Trophoblast cell (in vitro differentiated cells and primary cell): ENCODE measurements at regions not wholly inside any gene's neighbourhood (a gene's known extent, or its start where the extent isn't known, plus 50 kb on each side); places are given as distances from the start of the nearest gene placed in this dataset.
"Not testable (repeated sequence)": the region's sequence is repeated elsewhere in the genome, so short reads cannot be mapped to it uniquely, and the experiment has no call there.

Experiments used
- DNase-seq, 2 donors: peaks; one replicate each; pipeline ENCODE4 v3.0.0-alpha.2; 2016
- H2AFZ ChIP-seq: 2 replicates; pipeline ENCODE4 v1.6.1; 2013; ENCODE audit warnings: low read length, moderate library complexity, mild to moderate bottlenecking; ENCODE audit not compliant: insufficient read depth, poor library complexity
- H2AK5ac ChIP-seq: 2 replicates; pipeline ENCODE4 v1.6.1; 2013; ENCODE audit warnings: mild to moderate bottlenecking, low read length
- H2BK120ac ChIP-seq: 2 replicates; pipeline ENCODE4 v1.6.1; 2013; ENCODE audit warnings: low read length, mild to moderate bottlenecking, moderate library complexity; ENCODE audit not compliant: insufficient read depth, poor library complexity
- H2BK12ac ChIP-seq: 2 replicates; pipeline ENCODE4 v1.6.1; 2013; ENCODE audit warnings: mild to moderate bottlenecking, low read length, moderate library complexity
- H2BK5ac ChIP-seq: 2 replicates; pipeline ENCODE4 v1.6.1; 2013; ENCODE audit warnings: low read length, low read depth, moderate library complexity, mild to moderate bottlenecking; ENCODE audit not compliant: poor library complexity
- H3K14ac ChIP-seq: 2 replicates; pipeline ENCODE4 v1.6.1; 2013; ENCODE audit warnings: mild to moderate bottlenecking, low read length
- H3K18ac ChIP-seq: 2 replicates; pipeline ENCODE4 v1.6.1; 2013; ENCODE audit warnings: mild to moderate bottlenecking, low read length
- H3K23ac ChIP-seq: 2 replicates; pipeline ENCODE4 v1.6.1; 2013; ENCODE audit warnings: low read length
- H3K27ac ChIP-seq: 2 replicates; pipeline ENCODE4 v1.5.1; 2013; ENCODE audit warnings: low read depth, mild to moderate bottlenecking, inconsistent platforms, low read length, moderate library complexity
- H3K27me3 ChIP-seq: 2 replicates; pipeline ENCODE4 v1.6.1; 2013; ENCODE audit warnings: inconsistent platforms, mild to moderate bottlenecking, low read length, moderate library complexity; ENCODE audit not compliant: insufficient read depth
- H3K36me3 ChIP-seq, 2 experiments: 1 replicate in 1 of 2; 2 replicates in 1 of 2; pipeline ENCODE4 v1.6.1; 2013; ENCODE audit warnings: low read length in 2 of 2, mild to moderate bottlenecking in 2 of 2, moderate library complexity in 1 of 2; ENCODE audit not compliant: insufficient read depth in 2 of 2, control insufficient read depth in 1 of 2
- H3K4ac ChIP-seq: 2 replicates; pipeline ENCODE4 v1.6.1; 2013; ENCODE audit warnings: low read depth, mild to moderate bottlenecking, low read length, moderate library complexity
- H3K4me1 ChIP-seq, 2 experiments: 1 replicate in 1 of 2; 2 replicates in 1 of 2; pipeline ENCODE4 v1.6.1; 2013; ENCODE audit warnings: low read length in 2 of 2, mild to moderate bottlenecking in 2 of 2, moderate library complexity in 1 of 2; ENCODE audit not compliant: insufficient read depth in 2 of 2, control insufficient read depth in 1 of 2
- H3K4me2 ChIP-seq: 2 replicates; pipeline ENCODE4 v1.6.1; 2013; ENCODE audit warnings: inconsistent platforms, mild to moderate bottlenecking, low read length, moderate library complexity
- H3K4me3 ChIP-seq: 2 replicates; pipeline ENCODE4 v1.5.1; 2013; ENCODE audit warnings: mild to moderate bottlenecking, low read depth, low read length, inconsistent platforms
- H3K79me1 ChIP-seq: one replicate; pipeline ENCODE4 v1.6.1; 2013; ENCODE audit warnings: low read length
- H3K79me2 ChIP-seq: 2 replicates; pipeline ENCODE4 v1.6.1; 2013; ENCODE audit warnings: low read length, mild to moderate bottlenecking; ENCODE audit not compliant: control insufficient read depth, insufficient read depth, poor library complexity
- H3K9ac ChIP-seq: 2 replicates; pipeline ENCODE4 v1.6.1; 2013; ENCODE audit warnings: mild to moderate bottlenecking, low read length
- H3K9me3 ChIP-seq: 2 replicates; pipeline ENCODE4 v1.6.1; 2013; ENCODE audit warnings: low read depth, mild to moderate bottlenecking, control low read depth, inconsistent platforms, low read length; ENCODE audit not compliant: insufficient read depth
- H4K12ac ChIP-seq: 2 replicates; pipeline ENCODE4 v1.6.1; 2013; ENCODE audit warnings: low read depth, mild to moderate bottlenecking, low read length, moderate library complexity
- H4K8ac ChIP-seq: 2 replicates; pipeline ENCODE4 v1.6.1; 2013; ENCODE audit warnings: low read depth, mild to moderate bottlenecking, low read length, moderate library complexity
- H4K91ac ChIP-seq: one replicate; pipeline ENCODE4 v1.6.1; 2013; ENCODE audit warnings: low read depth, mild to moderate bottlenecking, low read length, moderate library complexity
- WGBS: extraction: QIAGEN DNeasy Blood & Tissue Kit; methylation state at CpG from one replicate; pipeline ENCODE4 v1.1.7; 2013; ENCODE audit warnings: missing lambda C conversion rate; ENCODE audit not compliant: insufficient read length, insufficient coverage; ENCODE audit errors: extremely low coverage; 5-methylcytosine and 5-hydroxymethylcytosine counted together

DNA sequence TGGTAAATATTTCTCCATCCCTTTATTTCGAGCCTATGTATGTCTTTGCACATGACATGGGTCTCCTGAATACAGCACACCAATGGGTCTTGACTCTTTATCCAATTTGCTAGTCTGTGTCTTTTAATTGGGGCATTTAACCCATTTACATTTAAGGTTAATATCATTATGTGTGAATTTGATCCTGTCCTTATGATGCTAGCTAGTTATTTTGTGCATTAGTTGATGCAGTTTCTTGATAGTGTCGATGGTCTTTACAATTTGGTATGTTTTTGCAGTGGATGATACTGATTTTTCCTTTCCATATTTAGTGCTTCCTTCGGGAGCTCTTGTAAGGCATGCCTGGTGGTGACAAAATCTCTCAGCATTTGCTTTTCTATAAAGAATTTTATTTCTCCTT, 1675.9 kb downstream of the OTOL1 start:
- H2BK12ac ChIP-seq, H2AFZ ChIP-seq, H4K8ac ChIP-seq, H3K23ac ChIP-seq, H3K9me3 ChIP-seq, H3K9ac ChIP-seq, H3K27me3 ChIP-seq, H3K4me3 ChIP-seq, H3K14ac ChIP-seq, H3K18ac ChIP-seq, DNase-seq, H3K4me2 ChIP-seq, H3K4me1 ChIP-seq, H3K79me2 ChIP-seq, H2AK5ac ChIP-seq, H3K79me1 ChIP-seq, H4K91ac ChIP-seq, H3K4ac ChIP-seq, H3K27ac ChIP-seq, H4K12ac ChIP-seq, H2BK5ac ChIP-seq, H2BK120ac ChIP-seq, H3K36me3 ChIP-seq: not testable (repeated sequence)
- no CpG with 5 or more reads among the region's 3 CpGs for WGBS

DNA sequence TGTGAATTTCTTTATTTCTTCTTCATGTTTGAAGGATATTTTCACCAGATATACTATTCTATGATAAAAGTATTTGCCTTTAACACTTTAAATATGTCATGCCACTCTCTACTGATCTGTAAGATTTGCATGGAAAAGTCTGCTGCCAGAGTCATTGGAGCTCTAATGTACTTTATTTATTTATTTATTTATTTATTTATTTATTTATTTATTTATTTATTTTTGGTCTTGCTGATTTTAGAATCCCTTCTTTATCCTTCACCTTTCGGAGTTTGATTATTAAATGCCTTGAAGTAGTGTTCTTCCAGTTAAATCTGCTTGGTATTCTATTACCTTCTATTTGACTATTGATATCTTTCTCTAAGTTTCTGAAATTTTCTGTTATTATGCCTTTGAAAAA, 1669.6 kb downstream of the OTOL1 start:
- Histone ChIP-seq H3K4me2 (no peak overlapping the region), H4K12ac (no peak overlapping the region), H3K18ac (no peak overlapping the region), H3K23ac (no peak overlapping the region), H4K8ac (no peak overlapping the region), H3K79me2 (no peaks in the 10 kb centered on the region), H3K9me3 (no peaks in the 10 kb centered on the region), H3K79me1 (no peaks in the 10 kb centered on the region), H3K27ac (no peak overlapping the region), H3K4ac (no peak overlapping the region), H3K4me3 (no peak overlapping the region), H3K27me3 (no peaks in the 10 kb centered on the region), H2BK12ac (no peak overlapping the region), H4K91ac (no peak overlapping the region), H2AFZ (no peak overlapping the region), H3K36me3 (no peaks in the 10 kb centered on the region), H2BK5ac (no peak overlapping the region), H3K9ac (no peak overlapping the region), H2BK120ac (no peak overlapping the region), H3K4me1 (no peaks in the 10 kb centered on the region), H3K14ac (no peak overlapping the region), H2AK5ac (no peak overlapping the region)
- WGBS, result no CpG with 5 or more reads among the region's 1 CpG
- DNase-seq, result no peak

DNA sequence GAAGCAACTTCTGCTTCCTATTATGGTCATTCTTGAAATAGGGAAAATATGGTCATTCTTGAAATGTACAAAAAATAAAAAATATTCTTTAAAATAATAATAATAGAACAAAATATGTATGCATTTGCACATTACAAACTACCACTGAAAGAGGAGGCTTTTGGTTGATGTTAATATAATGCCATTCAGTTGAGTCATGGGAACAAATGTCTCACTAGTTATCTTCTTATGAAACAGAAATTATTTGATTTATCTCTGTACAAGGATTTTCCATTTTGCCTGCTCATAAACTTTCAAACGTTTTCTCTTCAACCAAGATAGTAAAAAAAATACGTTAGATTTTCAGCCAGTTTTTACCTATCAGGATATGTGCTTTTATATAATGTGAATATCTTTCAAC, 1662.7 kb downstream of the OTOL1 start:
- no peak overlapping the region for H3K4me3 ChIP-seq
- H3K27ac ChIP-seq, result no peak overlapping the region
- H3K23ac ChIP-seq, result no peak overlapping the region
- H2BK12ac ChIP-seq, result no peak overlapping the region
- H3K79me1 ChIP-seq, result no peaks in the 10 kb centered on the region
- H2BK120ac ChIP-seq, result no peak overlapping the region
- H3K18ac ChIP-seq, result no peak overlapping the region
- H4K12ac ChIP-seq, result no peak overlapping the region
- H3K36me3 ChIP-seq, result no peaks in the 10 kb centered on the region
- no peak overlapping the region for H4K8ac ChIP-seq
- H3K9ac ChIP-seq, result no peak overlapping the region
- H3K4ac ChIP-seq, result no peak overlapping the region
- H3K4me2 ChIP-seq, result no peak overlapping the region
- H3K14ac ChIP-seq, result no peak overlapping the region
- no peaks in the 10 kb centered on the region for H3K79me2 ChIP-seq
- H2AFZ ChIP-seq, result no peak overlapping the region
- no peak overlapping the region for H4K91ac ChIP-seq
- no peak overlapping the region for H2AK5ac ChIP-seq
- no peaks in the 10 kb centered on the region for H3K27me3 ChIP-seq
- H2BK5ac ChIP-seq, result no peak overlapping the region
- WGBS, result no CpG with 5 or more reads among the region's 2 CpGs
- no peaks in the 10 kb centered on the region for H3K9me3 ChIP-seq
- H3K4me1 ChIP-seq, result no peaks in the 10 kb centered on the region
- DNase-seq, result no peak

DNA sequence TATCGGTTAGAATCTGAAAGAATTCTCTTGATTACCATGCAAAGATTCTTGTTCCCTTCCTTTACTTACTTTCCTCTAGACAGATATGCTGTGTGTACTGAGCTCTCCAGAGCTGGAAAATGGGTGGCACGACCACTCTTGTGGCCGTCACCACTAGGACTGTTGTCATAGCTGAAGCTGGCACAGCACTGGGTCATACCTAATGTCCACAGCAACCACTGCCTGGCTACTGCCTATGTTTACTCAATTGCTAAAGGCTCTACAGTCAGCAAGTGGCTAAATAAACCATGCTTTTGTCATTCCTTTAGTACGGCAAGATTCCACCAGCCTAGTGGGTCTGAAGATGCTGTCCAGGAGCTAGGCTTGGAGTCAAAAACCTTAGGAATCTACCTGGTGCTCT, 1643.0 kb downstream of the OTOL1 start:
- Histone ChIP-seq H3K9me3 (no peaks in the 10 kb centered on the region), H3K4me3 (no peak overlapping the region), H3K36me3 (no peaks in the 10 kb centered on the region), H3K4ac (no peak overlapping the region), H3K79me1 (no peaks in the 10 kb centered on the region), H3K14ac (no peak overlapping the region), H2AK5ac (no peak overlapping the region), H3K79me2 (no peaks in the 10 kb centered on the region), H3K4me1 (no peaks in the 10 kb centered on the region), H3K4me2 (no peak overlapping the region), H3K27ac (no peak overlapping the region), H3K23ac (no peak overlapping the region), H3K9ac (no peak overlapping the region), H4K8ac (no peak overlapping the region), H2AFZ (no peak overlapping the region), H4K91ac (no peak overlapping the region), H4K12ac (no peak overlapping the region), H3K27me3 (no peaks in the 10 kb centered on the region), H2BK12ac (no peak overlapping the region), H2BK120ac (no peak overlapping the region), H3K18ac (no peak overlapping the region), H2BK5ac (no peak overlapping the region)
- no CpG with 5 or more reads among the region's 4 CpGs for WGBS
- DNase-seq, result no peak
